SK-N-SH (cell line): ENCODE measurements at regions not wholly inside any gene's neighbourhood (a gene's known extent, or its start where the extent isn't known, plus 50 kb on each side); places are given as distances from the start of the nearest gene placed in this dataset.
"Not testable (repeated sequence)": the region's sequence is repeated elsewhere in the genome, so short reads cannot be mapped to it uniquely, and the experiment has no call there.

Source experiments
- CTCF ChIA-PET: fragments of 300-600, 350-600 bp; formaldehyde crosslinking; extraction: SDS; loops from one replicate; lab custom pipeline; 2021; lab: Yijun Ruan, JAX
- POLR2A ChIA-PET: fragments of 350-600 bp; sonication (Branson Sonifier 250); formaldehyde crosslinking; extraction: SDS; loops from one replicate; lab custom pipeline; 2020; ENCODE audit warnings: antibody characterized with exemption, inconsistent platforms; lab: Yijun Ruan, JAX
- DNase-seq: peaks from one replicate; pipeline ENCODE4 v3.0.0; 2012
- H2AFZ ChIP-seq: fragments of 200-600 bp; sonication (generic); 2 replicates; pipeline ENCODE4 v1.8.1; 2016; ENCODE audit warnings: antibody characterized with exemption, mild to moderate bottlenecking, low read depth
- H3F3A ChIP-seq: fragments of 200-600 bp; sonication (generic); replicated peaks from 2 replicates; pipeline ENCODE3; 2016; ENCODE audit warnings: antibody characterized with exemption, mild to moderate bottlenecking; ENCODE audit not compliant: insufficient read depth
- H3K27ac ChIP-seq, 2 experiments: fragments of 200-500 bp in 1 of 2; fragments of 200-600 bp in 1 of 2; sonication (Bioruptor generic) in 1 of 2; sonication (generic), shearing (Covaris generic) in 1 of 2; 2 replicates each; pipeline versions ENCODE4 v1.5.1 to v1.6.1; 2014 to 2016; ENCODE audit warnings: low read depth in 2 of 2, inconsistent platforms in 1 of 2, low read length in 1 of 2, mild to moderate bottlenecking in 1 of 2, mixed read lengths in 1 of 2
- H3K27me3 ChIP-seq: fragments of 200-600 bp; sonication (generic), shearing (Covaris generic); 2 replicates; pipeline ENCODE4 v1.6.1; 2016; ENCODE audit warnings: mixed run types; ENCODE audit not compliant: insufficient read depth
- H3K36me3 ChIP-seq, 2 experiments: fragments of 200-500 bp in 1 of 2; fragments of 200-600 bp in 1 of 2; sonication (Bioruptor generic) in 1 of 2; sonication (generic) in 1 of 2; replicated peaks in 1 of 2; 2 replicates each; pipeline versions ENCODE3 to v1.5.1; 2014 to 2016; ENCODE audit warnings: low read length in 1 of 2, mild to moderate bottlenecking in 1 of 2; ENCODE audit not compliant: insufficient read depth in 2 of 2, control insufficient read depth in 1 of 2
- H3K4me1 ChIP-seq, 2 experiments: fragments of 200-500 bp in 1 of 2; fragments of 200-600 bp in 1 of 2; sonication (Bioruptor generic) in 1 of 2; sonication (generic), shearing (Covaris generic) in 1 of 2; 2 replicates each; pipeline versions ENCODE4 v1.5.1 to v1.6.1; 2014 to 2016; ENCODE audit warnings: low read depth in 1 of 2, low read length in 1 of 2, mixed run types in 1 of 2; ENCODE audit not compliant: insufficient read depth in 2 of 2, control insufficient read depth in 1 of 2
- H3K4me2 ChIP-seq: fragments of 200-600 bp; sonication (generic), shearing (Covaris generic); 2 replicates; pipeline ENCODE4 v1.6.1; 2017; ENCODE audit warnings: mixed run types
- H3K4me3 ChIP-seq, 2 experiments: fragments of 200-500 bp in 1 of 2; fragments of 200-600 bp in 1 of 2; sonication (Bioruptor generic) in 1 of 2; sonication (generic), shearing (Covaris generic) in 1 of 2; 2 replicates each; pipeline versions ENCODE4 v1.5.1 to v1.8.1; 2014 to 2016; ENCODE audit warnings: low read depth in 2 of 2, inconsistent platforms in 1 of 2, low read length in 1 of 2, mild to moderate bottlenecking in 1 of 2, mixed read lengths in 1 of 2, moderate library complexity in 1 of 2
- H3K79me2 ChIP-seq: fragments of 200-600 bp; sonication (generic); 2 replicates; pipeline ENCODE4 v1.8.1; 2017; ENCODE audit warnings: mild to moderate bottlenecking; ENCODE audit not compliant: insufficient read depth
- H3K9ac ChIP-seq: fragments of 200-600 bp; sonication (generic); 2 replicates; pipeline ENCODE4 v1.6.1; 2017; ENCODE audit warnings: mixed run types
- H3K9me2 ChIP-seq: fragments of 200-600 bp; sonication (generic); 2 replicates; pipeline ENCODE4 v1.6.1; 2017; ENCODE audit warnings: mixed run types
- H3K9me3 ChIP-seq: fragments of 200-600 bp; sonication (generic); 2 replicates; pipeline ENCODE4 v1.6.1; 2017; ENCODE audit warnings: mixed run types, mild to moderate bottlenecking, moderate library complexity
- H4K20me1 ChIP-seq: fragments of 200-600 bp; sonication (generic); 2 replicates; pipeline ENCODE4 v1.6.1; 2017; ENCODE audit warnings: mild to moderate bottlenecking, mixed run types; ENCODE audit not compliant: insufficient read depth
- CTCF ChIP-seq: fragments of 200-600 bp; sonication (generic); IDR thresholded peaks from 2 replicates; pipeline ENCODE4 v1.6.1; 2017; ENCODE audit warnings: antibody characterized with exemption, mild to moderate bottlenecking, moderate library complexity
- ELF1 ChIP-seq: IDR thresholded peaks from 2 replicates; pipeline ENCODE4 v1.4.0; 2012
- FOSL2 ChIP-seq: IDR thresholded peaks from 2 replicates; pipeline ENCODE4 v1.4.0; 2012; ENCODE audit warnings: low read depth, mild to moderate bottlenecking, moderate library complexity, borderline replicate concordance
- FOXM1 ChIP-seq: IDR thresholded peaks from 2 replicates; pipeline ENCODE4 v1.4.0; 2012; ENCODE audit warnings: low read depth, mild to moderate bottlenecking
- IRF3 ChIP-seq: fragments of 150-350 bp; IDR thresholded peaks from 2 replicates; pipeline ENCODE4 v1.6.1; 2016; ENCODE audit warnings: mild to moderate bottlenecking, low read depth, low read length
- MXI1 ChIP-seq: IDR thresholded peaks from 2 replicates; pipeline ENCODE4 v1.6.1; 2012; ENCODE audit warnings: mild to moderate bottlenecking, low read depth, low read length, improper control_type of control experiment
- NFIC ChIP-seq: IDR thresholded peaks from 2 replicates; pipeline ENCODE4 v1.4.0; 2012; ENCODE audit warnings: borderline replicate concordance
- NRF1 ChIP-seq: IDR thresholded peaks from 2 replicates; pipeline ENCODE4 v1.6.1; 2012; ENCODE audit warnings: low read depth, mild to moderate bottlenecking, low read length
- PBX3 ChIP-seq: IDR thresholded peaks from 2 replicates; pipeline ENCODE4; 2012
- POLR2AphosphoS5 ChIP-seq: IDR thresholded peaks from 2 replicates; pipeline ENCODE4 v1.6.1; 2012; ENCODE audit warnings: low read depth, low read length
- RAD21 ChIP-seq: IDR thresholded peaks from 2 replicates; pipeline ENCODE4 v1.6.1; 2012; ENCODE audit warnings: mild to moderate bottlenecking, low read length
- TAF1 ChIP-seq: IDR thresholded peaks from 2 replicates; pipeline ENCODE4 v1.6.1; 2012; ENCODE audit warnings: low read depth, mild to moderate bottlenecking, low read length, moderate library complexity, borderline replicate concordance
- USF1 ChIP-seq: IDR thresholded peaks from 2 replicates; pipeline ENCODE4 v1.4.0; 2012; ENCODE audit warnings: low read depth, borderline replicate concordance
- ZBTB33 ChIP-seq: IDR thresholded peaks from 2 replicates; pipeline ENCODE4 v1.4.0; 2012; ENCODE audit warnings: low read depth, borderline replicate concordance
- WGBS: methylation state at CpG from one replicate; pipeline ENCODE4 v1.1.6; 2017; ENCODE audit warnings: low lambda C conversion rate; 5-methylcytosine and 5-hydroxymethylcytosine counted together

- H3K36me3 ChIP-seq: no peaks in the 10 kb centered on the region
- peak overlapping the region; percentile 83 for H3K4me2 ChIP-seq
- H3K9me3 ChIP-seq: no peaks in the 10 kb centered on the region
- CTCF ChIA-PET: no interaction called here
- H3K4me3 ChIP-seq: peak overlapping the region in 1 of 2 experiments; percentile 55; a peak in 2 of 4 replicates
- no peaks in the 10 kb centered on the region for H3K79me2 ChIP-seq
- no peak for TF ChIP-seq NFIC
- TF ChIP-seq PBX3: no peak
- TF ChIP-seq FOSL2: no peak
- TF ChIP-seq POLR2AphosphoS5: no peak
- TF ChIP-seq ELF1: no peak
- TF ChIP-seq NRF1: no peak
- TF ChIP-seq ZBTB33: no peak
- WGBS: 26% methylated on average over 11 of the region's 11 CpGs
- peak overlapping the region; percentile 65 for H3K9ac ChIP-seq
- H2AFZ ChIP-seq: peak overlapping the region; percentile 86
- POLR2A ChIA-PET: no interaction called here
- peak overlapping the region in 1 of 2 experiments; percentile 69; a peak in 2 of 4 replicates for H3K27ac ChIP-seq
- H3K4me1 ChIP-seq: no peaks in the 10 kb centered on the region
- no peaks in the 10 kb centered on the region for H3K9me2 ChIP-seq
- peaks cover 4% of the 10 kb centered on the region for H3F3A ChIP-seq
- no peak for DNase-seq
- no peaks in the 10 kb centered on the region for H4K20me1 ChIP-seq
- no peaks in the 10 kb centered on the region for H3K27me3 ChIP-seq
Measured at GRCh38 chr14:56005191-56006053, 112.8 kb upstream of the PELI2 start.

GRCh38 chr14:56007491-56007890 lies 110.7 kb upstream of the PELI2 start:
- H3K4me1 ChIP-seq, CTCF ChIA-PET, H3K9ac ChIP-seq, H4K20me1 ChIP-seq, H3K9me2 ChIP-seq, H3F3A ChIP-seq, H3K4me2 ChIP-seq, H3K36me3 ChIP-seq, H3K4me3 ChIP-seq, H3K79me2 ChIP-seq, DNase-seq, H3K27me3 ChIP-seq, H3K27ac ChIP-seq, H2AFZ ChIP-seq, H3K9me3 ChIP-seq, POLR2A ChIA-PET: not testable (repeated sequence)
- WGBS: 12% methylated on average over 5 of the region's 5 CpGs

- H3K27ac ChIP-seq: no peak overlapping the region
- ChIA-PET CTCF (no interaction called here), POLR2A (no interaction called here)
- no peak overlapping the region for H3K4me2 ChIP-seq
- no peaks in the 10 kb centered on the region for H3K36me3 ChIP-seq
- no peaks in the 10 kb centered on the region for H3K79me2 ChIP-seq
- H3K4me1 ChIP-seq: no peaks in the 10 kb centered on the region
- no peak overlapping the region for H2AFZ ChIP-seq
- H3K27me3 ChIP-seq: no peaks in the 10 kb centered on the region
- WGBS: 4% methylated on average over 1 of the region's 1 CpG
- no peak overlapping the region for H3K9ac ChIP-seq
- no peak for DNase-seq
- H3K4me3 ChIP-seq: no peak overlapping the region
- no peaks in the 10 kb centered on the region for H3K9me2 ChIP-seq
- no peaks in the 10 kb centered on the region for H4K20me1 ChIP-seq
- peaks cover 4% of the 10 kb centered on the region for H3F3A ChIP-seq
- H3K9me3 ChIP-seq: no peaks in the 10 kb centered on the region
- TF ChIP-seq MXI1 (no peak), CTCF (no peak), IRF3 (no peak), USF1 (no peak), FOXM1 (no peak), RAD21 (no peak), TAF1 (no peak), FOSL2 (no peak)
Measured at GRCh38 chr14:56008150-56008549, 110.1 kb upstream of the PELI2 start.
